ENCODE measurements at regions not wholly inside any gene's neighbourhood (a gene's known extent, or its start where the extent isn't known, plus 50 kb on each side); places are given as distances from the start of the nearest gene placed in this dataset.

- no peak for DNase-seq (ENCODE audit: low spot score)
Observed at GRCh38 chr9:80070071-80070742, 498.4 kb downstream of the TLE4 start.

- DNase-seq (ENCODE audit: low spot score): no peak
Observed at GRCh38 chr9:80066931-80067330, 495.2 kb downstream of the TLE4 start.

GRCh38 chr9:80062567-80062966, 490.8 kb downstream of the TLE4 start:
- no peak for DNase-seq (ENCODE audit: low spot score)

GRCh38 chr9:80061940-80062339, 490.2 kb downstream of the TLE4 start:
- DNase-seq (ENCODE audit: low spot score): no peak

- DNase-seq (ENCODE audit: low spot score): no peak
Observed at GRCh38 chr9:80061096-80061495, 489.3 kb downstream of the TLE4 start.

- no peak for DNase-seq (ENCODE audit: low spot score)
Observed at GRCh38 chr9:80059979-80060378, 488.2 kb downstream of the TLE4 start.

GRCh38 chr9:80059191-80059590, 487.4 kb downstream of the TLE4 start:
- DNase-seq (ENCODE audit: low spot score): no peak

- no peak for DNase-seq (ENCODE audit: low spot score)
Observed at GRCh38 chr9:80052830-80053229, 481.1 kb downstream of the TLE4 start.

- peak; percentile 68 for DNase-seq (ENCODE audit: low spot score)
Observed at GRCh38 chr9:80049096-80049782, 477.5 kb downstream of the TLE4 start.

- DNase-seq (ENCODE audit: low spot score): no peak
Observed at GRCh38 chr9:80046481-80046880, 474.7 kb downstream of the TLE4 start.

- DNase-seq (ENCODE audit: low spot score): no peak
Observed at GRCh38 chr9:80041821-80042220, 470.1 kb downstream of the TLE4 start.

GRCh38 chr9:80040457-80040856, 468.7 kb downstream of the TLE4 start:
- DNase-seq (ENCODE audit: low spot score): peak; percentile 11

- DNase-seq (ENCODE audit: low spot score): no peak
Observed at GRCh38 chr9:80030801-80031200, 459.0 kb downstream of the TLE4 start.

GRCh38 chr9:80028501-80028900, 456.7 kb downstream of the TLE4 start:
- DNase-seq (ENCODE audit: low spot score): no peak

- DNase-seq (ENCODE audit: low spot score): no peak
Observed at GRCh38 chr9:80025796-80026520, 454.2 kb downstream of the TLE4 start.

GRCh38 chr9:80025131-80025530, 453.4 kb downstream of the TLE4 start:
- DNase-seq (ENCODE audit: low spot score): no peak

GRCh38 chr9:80020530-80020929, 448.8 kb downstream of the TLE4 start:
- no peak for DNase-seq (ENCODE audit: low spot score)

- DNase-seq (ENCODE audit: low spot score): no peak
Observed at GRCh38 chr9:80020056-80020455, 448.3 kb downstream of the TLE4 start.

GRCh38 chr9:80013891-80014290, 442.1 kb downstream of the TLE4 start:
- no peak for DNase-seq (ENCODE audit: low spot score)

- no peak for DNase-seq (ENCODE audit: low spot score)
Observed at GRCh38 chr9:80012557-80013330, 441.0 kb downstream of the TLE4 start.

GRCh38 chr9:80009204-80009603, 437.4 kb downstream of the TLE4 start:
- DNase-seq (ENCODE audit: low spot score): no peak

- no peak for DNase-seq (ENCODE audit: low spot score)
Observed at GRCh38 chr9:80004714-80005113, 432.9 kb downstream of the TLE4 start.
